K562 (cell line): ENCODE measurements at regions not wholly inside any gene's neighbourhood (a gene's known extent, or its start where the extent isn't known, plus 50 kb on each side); places are given as distances from the start of the nearest gene placed in this dataset.

ENCODE experiments used
- ARHGAP35 ChIP-seq: fragments of 450-650 bp; IDR thresholded peaks from 2 replicates; pipeline ENCODE4 v1.6.1; 2018; ENCODE audit not compliant: partially characterized antibody
- CBFA2T2 ChIP-seq: fragments of 450-650 bp; conservative IDR thresholded peaks from 2 replicates; pipeline ENCODE4 v1.6.1; 2017; ENCODE audit warnings: mild to moderate bottlenecking
- KDM4B ChIP-seq, 2 experiments: fragments of 450-650 bp in 1 of 2; sonication (generic) in 1 of 2; IDR thresholded peaks; 2 replicates each; pipeline ENCODE4 v1.6.1; 2016 to 2017; ENCODE audit warnings: borderline replicate concordance in 2 of 2, antibody characterized with exemption in 1 of 2, low read depth in 1 of 2, mild to moderate bottlenecking in 1 of 2
- MCM5 ChIP-seq: fragments of 450-650 bp; IDR thresholded peaks from 2 replicates; pipeline ENCODE4 v1.6.1; 2016; ENCODE audit warnings: low read depth
- SAFB2 ChIP-seq: fragments of 200-400 bp; formaldehyde crosslinking; IDR thresholded peaks from 2 replicates; pipeline ENCODE4 v1.6.1; 2018; ENCODE audit warnings: borderline replicate concordance, low read length, low read depth, moderate library complexity; ENCODE audit not compliant: severe bottlenecking
- SMAD4 ChIP-seq: fragments of 250-450 bp; sonication (Bioruptor Pico); conservative IDR thresholded peaks from 2 replicates; pipeline ENCODE4 v1.8.0; 2021; ENCODE audit warnings: inconsistent platforms, mild to moderate bottlenecking, moderate library complexity
- TCF3 ChIP-seq: sonication (generic); formaldehyde crosslinking; IDR thresholded peaks from 2 replicates; pipeline ENCODE4 v1.4.0; 2020; ENCODE audit warnings: mild to moderate bottlenecking, missing genetic modification reagents
- TCF7 ChIP-seq: sonication (generic); IDR thresholded peaks from 2 replicates; pipeline ENCODE4 v1.6.1; 2016; ENCODE audit warnings: antibody characterized with exemption, borderline replicate concordance
- XRCC5 ChIP-seq: fragments of 200-400 bp; formaldehyde crosslinking; IDR thresholded peaks from 2 replicates; pipeline ENCODE4 v1.6.1; 2017; ENCODE audit warnings: low read depth, mild to moderate bottlenecking, low read length
- ZNF830 ChIP-seq: fragments of 250-450 bp; sonication (Bioruptor Pico); IDR thresholded peaks from 2 replicates; pipeline ENCODE4 v1.5.0; 2021; ENCODE audit warnings: mild to moderate bottlenecking
- ZSCAN29 ChIP-seq: fragments of 450-650 bp; IDR thresholded peaks from 2 replicates; pipeline ENCODE4 v1.6.1; 2017
- TF ChIP-seq, protein P1 (sequence below): IDR thresholded peaks from 2 replicates; pipeline ENCODE4 v1.6.1; 2016; ENCODE audit warnings: missing genetic modification characterization, missing compliant biosample characterization
- TF ChIP-seq, protein P2 (sequence below): sonication (generic); formaldehyde crosslinking; IDR thresholded peaks from 2 replicates; pipeline ENCODE4 v1.8.0; 2022; ENCODE audit warnings: mild to moderate bottlenecking, missing genetic modification reagents
- TF ChIP-seq, protein P3 (sequence below): sonication (generic); formaldehyde crosslinking; IDR thresholded peaks from 2 replicates; pipeline ENCODE4 v1.9.0; 2022; ENCODE audit warnings: mild to moderate bottlenecking, missing genetic modification reagents
- TF ChIP-seq, protein P4 (sequence below): IDR thresholded peaks from 2 replicates; pipeline ENCODE4 v1.6.1; 2014; ENCODE audit warnings: antibody characterized with exemption
- TF ChIP-seq, protein P5 (sequence below), 2 experiments: IDR thresholded peaks; 2 replicates each; pipeline ENCODE4 v1.6.1; 2012; ENCODE audit warnings: improper control_type of control experiment in 2 of 2, low read depth in 2 of 2, low read length in 2 of 2, borderline replicate concordance in 1 of 2
- TF ChIP-seq, protein P6 (sequence below), 2 experiments: fragments of 450-650 bp; conservative IDR thresholded peaks; 2 replicates each; pipeline ENCODE4 v1.6.1; 2017; ENCODE audit warnings: mild to moderate bottlenecking in 2 of 2, moderate library complexity in 2 of 2

DNA sequence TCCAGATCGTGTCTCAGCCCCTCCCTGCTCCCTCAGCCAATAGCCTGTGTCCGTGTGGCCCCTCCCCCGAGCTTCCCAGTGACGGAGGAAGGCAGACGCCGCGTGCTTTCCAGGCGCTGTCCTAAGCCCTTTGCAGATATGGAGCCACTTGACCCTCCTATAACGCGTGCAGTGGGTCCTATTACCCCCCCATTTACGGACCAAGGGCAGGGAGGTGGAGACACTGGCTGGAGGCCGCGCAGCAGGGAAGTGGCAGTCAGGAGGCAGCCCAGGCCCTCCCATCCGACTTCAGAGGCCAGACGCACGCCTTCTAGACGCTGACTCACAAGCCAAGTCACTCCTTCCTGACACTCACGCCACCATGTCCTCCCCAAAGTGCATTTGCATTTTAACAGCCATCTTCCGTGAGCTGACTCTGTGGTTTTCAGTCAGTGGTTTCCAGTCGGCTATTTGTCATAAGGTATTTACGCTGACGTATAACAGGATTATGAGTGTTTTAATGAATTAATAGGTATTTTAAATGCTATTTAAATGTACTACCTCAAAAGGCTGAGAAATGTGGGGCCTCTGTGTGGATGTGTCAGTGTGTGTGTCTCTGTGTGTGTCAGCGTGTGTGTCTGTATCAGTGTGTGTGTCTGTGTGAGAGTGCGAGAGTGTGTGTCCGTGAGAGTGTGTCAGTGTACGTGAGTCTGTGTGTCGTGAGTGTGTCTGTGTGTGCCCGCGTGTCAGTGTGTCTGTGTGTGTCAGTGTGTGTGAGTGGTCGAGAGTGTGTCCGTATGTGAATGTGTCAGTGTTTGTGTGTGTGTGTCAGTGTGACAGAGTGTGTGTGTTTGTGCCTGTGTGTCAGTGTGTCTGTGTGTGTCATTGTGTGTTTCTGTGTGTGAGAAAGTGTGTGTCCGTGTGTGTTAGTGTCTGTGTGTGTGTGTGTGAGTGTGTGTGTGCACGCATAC lies 92.0 kb upstream of the INSIG1 start (continued):
- TF ChIP-seq, protein P1, sequence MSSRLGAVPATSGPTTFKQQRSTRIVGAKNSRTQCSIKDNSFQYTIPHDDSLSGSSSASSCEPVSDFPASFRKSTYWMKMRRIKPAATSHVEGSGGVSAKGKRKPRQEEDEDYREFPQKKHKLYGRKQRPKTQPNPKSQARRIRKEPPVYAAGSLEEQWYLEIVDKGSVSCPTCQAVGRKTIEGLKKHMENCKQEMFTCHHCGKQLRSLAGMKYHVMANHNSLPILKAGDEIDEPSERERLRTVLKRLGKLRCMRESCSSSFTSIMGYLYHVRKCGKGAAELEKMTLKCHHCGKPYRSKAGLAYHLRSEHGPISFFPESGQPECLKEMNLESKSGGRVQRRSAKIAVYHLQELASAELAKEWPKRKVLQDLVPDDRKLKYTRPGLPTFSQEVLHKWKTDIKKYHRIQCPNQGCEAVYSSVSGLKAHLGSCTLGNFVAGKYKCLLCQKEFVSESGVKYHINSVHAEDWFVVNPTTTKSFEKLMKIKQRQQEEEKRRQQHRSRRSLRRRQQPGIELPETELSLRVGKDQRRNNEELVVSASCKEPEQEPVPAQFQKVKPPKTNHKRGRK = no peak
- TF ChIP-seq, protein P2, sequence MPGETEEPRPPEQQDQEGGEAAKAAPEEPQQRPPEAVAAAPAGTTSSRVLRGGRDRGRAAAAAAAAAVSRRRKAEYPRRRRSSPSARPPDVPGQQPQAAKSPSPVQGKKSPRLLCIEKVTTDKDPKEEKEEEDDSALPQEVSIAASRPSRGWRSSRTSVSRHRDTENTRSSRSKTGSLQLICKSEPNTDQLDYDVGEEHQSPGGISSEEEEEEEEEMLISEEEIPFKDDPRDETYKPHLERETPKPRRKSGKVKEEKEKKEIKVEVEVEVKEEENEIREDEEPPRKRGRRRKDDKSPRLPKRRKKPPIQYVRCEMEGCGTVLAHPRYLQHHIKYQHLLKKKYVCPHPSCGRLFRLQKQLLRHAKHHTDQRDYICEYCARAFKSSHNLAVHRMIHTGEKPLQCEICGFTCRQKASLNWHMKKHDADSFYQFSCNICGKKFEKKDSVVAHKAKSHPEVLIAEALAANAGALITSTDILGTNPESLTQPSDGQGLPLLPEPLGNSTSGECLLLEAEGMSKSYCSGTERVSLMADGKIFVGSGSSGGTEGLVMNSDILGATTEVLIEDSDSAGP (CRISPR knock-in tag) = peak; percentile 83
- peak; percentile 95 for TF ChIP-seq XRCC5
- TF ChIP-seq, protein P3, sequence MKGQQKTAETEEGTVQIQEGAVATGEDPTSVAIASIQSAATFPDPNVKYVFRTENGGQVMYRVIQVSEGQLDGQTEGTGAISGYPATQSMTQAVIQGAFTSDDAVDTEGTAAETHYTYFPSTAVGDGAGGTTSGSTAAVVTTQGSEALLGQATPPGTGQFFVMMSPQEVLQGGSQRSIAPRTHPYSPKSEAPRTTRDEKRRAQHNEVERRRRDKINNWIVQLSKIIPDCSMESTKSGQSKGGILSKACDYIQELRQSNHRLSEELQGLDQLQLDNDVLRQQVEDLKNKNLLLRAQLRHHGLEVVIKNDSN = peak; percentile 58; the same call in 1 of the 2 replicates
- peak in 1 of 2 experiments; percentile 90; a peak in 3 of 4 replicates for TF ChIP-seq KDM4B (IDR thresholded peaks at IDR 0.05; ENCODE audit: borderline replicate concordance in 2 of 2, low read depth in 1 of 2)
- peak; percentile 67; the same call in 1 of the 2 replicates for TF ChIP-seq TCF3
- TF ChIP-seq TCF7 = peak; percentile 83
- TF ChIP-seq, protein P4, sequence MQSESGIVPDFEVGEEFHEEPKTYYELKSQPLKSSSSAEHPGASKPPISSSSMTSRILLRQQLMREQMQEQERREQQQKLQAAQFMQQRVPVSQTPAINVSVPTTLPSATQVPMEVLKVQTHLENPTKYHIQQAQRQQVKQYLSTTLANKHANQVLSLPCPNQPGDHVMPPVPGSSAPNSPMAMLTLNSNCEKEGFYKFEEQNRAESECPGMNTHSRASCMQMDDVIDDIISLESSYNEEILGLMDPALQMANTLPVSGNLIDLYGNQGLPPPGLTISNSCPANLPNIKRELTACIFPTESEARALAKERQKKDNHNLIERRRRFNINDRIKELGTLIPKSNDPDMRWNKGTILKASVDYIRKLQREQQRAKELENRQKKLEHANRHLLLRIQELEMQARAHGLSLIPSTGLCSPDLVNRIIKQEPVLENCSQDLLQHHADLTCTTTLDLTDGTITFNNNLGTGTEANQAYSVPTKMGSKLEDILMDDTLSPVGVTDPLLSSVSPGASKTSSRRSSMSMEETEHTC = peak; percentile 15
- TF ChIP-seq ZNF830 (CRISPR knock-in tag) = no peak
- 0 out of 2 replicates have a peak, but pooled peaks have one; percentile 49 for TF ChIP-seq ZSCAN29
- TF ChIP-seq SMAD4 = peak; percentile 99
- TF ChIP-seq, protein P5, sequence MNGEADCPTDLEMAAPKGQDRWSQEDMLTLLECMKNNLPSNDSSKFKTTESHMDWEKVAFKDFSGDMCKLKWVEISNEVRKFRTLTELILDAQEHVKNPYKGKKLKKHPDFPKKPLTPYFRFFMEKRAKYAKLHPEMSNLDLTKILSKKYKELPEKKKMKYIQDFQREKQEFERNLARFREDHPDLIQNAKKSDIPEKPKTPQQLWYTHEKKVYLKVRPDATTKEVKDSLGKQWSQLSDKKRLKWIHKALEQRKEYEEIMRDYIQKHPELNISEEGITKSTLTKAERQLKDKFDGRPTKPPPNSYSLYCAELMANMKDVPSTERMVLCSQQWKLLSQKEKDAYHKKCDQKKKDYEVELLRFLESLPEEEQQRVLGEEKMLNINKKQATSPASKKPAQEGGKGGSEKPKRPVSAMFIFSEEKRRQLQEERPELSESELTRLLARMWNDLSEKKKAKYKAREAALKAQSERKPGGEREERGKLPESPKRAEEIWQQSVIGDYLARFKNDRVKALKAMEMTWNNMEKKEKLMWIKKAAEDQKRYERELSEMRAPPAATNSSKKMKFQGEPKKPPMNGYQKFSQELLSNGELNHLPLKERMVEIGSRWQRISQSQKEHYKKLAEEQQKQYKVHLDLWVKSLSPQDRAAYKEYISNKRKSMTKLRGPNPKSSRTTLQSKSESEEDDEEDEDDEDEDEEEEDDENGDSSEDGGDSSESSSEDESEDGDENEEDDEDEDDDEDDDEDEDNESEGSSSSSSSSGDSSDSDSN (IDR thresholded peaks at IDR 0.05; ENCODE audit: borderline replicate concordance in 1 of 2, low read depth in 2 of 2, low read length in 2 of 2) = peak; percentile 91 to 95; a peak in 3 of 4 replicates
- no peak for TF ChIP-seq SAFB2
- peak; percentile 87 for TF ChIP-seq ARHGAP35
- TF ChIP-seq, protein P6, sequence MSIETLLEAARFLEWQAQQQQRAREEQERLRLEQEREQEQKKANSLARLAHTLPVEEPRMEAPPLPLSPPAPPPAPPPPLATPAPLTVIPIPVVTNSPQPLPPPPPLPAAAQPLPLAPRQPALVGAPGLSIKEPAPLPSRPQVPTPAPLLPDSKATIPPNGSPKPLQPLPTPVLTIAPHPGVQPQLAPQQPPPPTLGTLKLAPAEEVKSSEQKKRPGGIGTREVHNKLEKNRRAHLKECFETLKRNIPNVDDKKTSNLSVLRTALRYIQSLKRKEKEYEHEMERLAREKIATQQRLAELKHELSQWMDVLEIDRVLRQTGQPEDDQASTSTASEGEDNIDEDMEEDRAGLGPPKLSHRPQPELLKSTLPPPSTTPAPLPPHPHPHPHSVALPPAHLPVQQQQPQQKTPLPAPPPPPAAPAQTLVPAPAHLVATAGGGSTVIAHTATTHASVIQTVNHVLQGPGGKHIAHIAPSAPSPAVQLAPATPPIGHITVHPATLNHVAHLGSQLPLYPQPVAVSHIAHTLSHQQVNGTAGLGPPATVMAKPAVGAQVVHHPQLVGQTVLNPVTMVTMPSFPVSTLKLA (conservative IDR thresholded peaks at IDR 0.05) = peak; percentile 98 to 99
- peak; percentile 41 for TF ChIP-seq CBFA2T2
- no peak for TF ChIP-seq MCM5
